HepG2 (cell line): ENCODE measurements at regions not wholly inside any gene's neighbourhood (a gene's known extent, or its start where the extent isn't known, plus 50 kb on each side); places are given as distances from the start of the nearest gene placed in this dataset.

Source experiments
- ATAC-seq: fragments of 200-7000 bp; cut with Tn5 transposase; 3 replicates; pipeline ENCODE4 v1.9.1; 2020; ENCODE audit warnings: mild to moderate bottlenecking, moderate library complexity
- BruUV-seq: library from RNA; stranded (reverse); fragments of 400-500 nt; replicated peaks from 2 replicates; lab custom pipeline; 2021; lab: Mats Ljungman, UMichigan
- CTCF ChIA-PET: fragments of 300-600 bp; formaldehyde crosslinking; extraction: SDS; loops from one replicate; lab custom pipeline; 2021; ENCODE audit warnings: low total read pairs, inconsistent platforms, low intra/inter-chr PET ratio; lab: Yijun Ruan, JAX
- POLR2A ChIA-PET: fragments of 350-600 bp; sonication (Branson Sonifier 250); formaldehyde crosslinking; loops from one replicate; lab custom pipeline; 2020; ENCODE audit warnings: antibody characterized with exemption, inconsistent platforms; lab: Yijun Ruan, JAX
- DNase-seq: peaks from one replicate; pipeline ENCODE4 v3.0.0-alpha.2; 2015; ENCODE audit warnings: low spot score
- FAIRE-seq: peaks from 3 replicates; lab custom pipeline; 2011; peaks lifted over from hg19 to GRCh38; lab: Jason Lieb, UNC
- H2AFZ ChIP-seq: one replicate; pipeline ENCODE4 v1.6.1; 2011; ENCODE audit warnings: low read length, inconsistent platforms
- H3K27ac ChIP-seq: fragments of 300-600 bp; 3 replicates; pipeline ENCODE4 v1.8.0; 2011; ENCODE audit warnings: mixed run types, mild to moderate bottlenecking, mixed read lengths, low read length, inconsistent platforms; ENCODE audit not compliant: insufficient read depth; ENCODE audit errors: extremely low read length
- H3K27me3 ChIP-seq, 2 experiments: fragments of 200-600 bp in 1 of 2; 2 replicates in 1 of 2; 3 replicates in 1 of 2; pipeline versions ENCODE4 v1.6.0 to v1.8.0; 2011; ENCODE audit warnings: low read length in 2 of 2, mild to moderate bottlenecking in 2 of 2, moderate library complexity in 2 of 2, inconsistent platforms in 1 of 2; ENCODE audit not compliant: insufficient read depth in 2 of 2, control insufficient read depth in 1 of 2
- H3K36me3 ChIP-seq, 2 experiments: fragments of 200-600 bp in 1 of 2; replicated peaks in 1 of 2; 2 replicates in 1 of 2; 3 replicates in 1 of 2; pipeline versions ENCODE4 v1.5.1 to v1.8.0; 2011; ENCODE audit warnings: low read length in 2 of 2, inconsistent platforms in 1 of 2; ENCODE audit not compliant: insufficient read depth in 2 of 2, control insufficient read depth in 1 of 2
- H3K4me1 ChIP-seq: 2 replicates; pipeline ENCODE4 v1.5.1; 2012; ENCODE audit warnings: low read length, inconsistent platforms; ENCODE audit not compliant: insufficient read depth
- H3K4me2 ChIP-seq: 2 replicates; pipeline ENCODE4 v1.6.0; 2011; ENCODE audit warnings: low read depth, low read length, inconsistent platforms
- H3K4me3 ChIP-seq, 3 experiments: fragments of 200-600 bp in 1 of 3; sonication (generic), shearing (Covaris generic) in 1 of 3; replicated peaks in 1 of 3; 2 replicates each; pipeline ENCODE4 v1.5.1; 2011 to 2016; ENCODE audit warnings: low read length in 3 of 3, inconsistent platforms in 2 of 3, low read depth in 2 of 3, mild to moderate bottlenecking in 2 of 3, control low read depth in 1 of 3, mixed read lengths in 1 of 3; ENCODE audit not compliant: insufficient read depth in 1 of 3
- H3K79me2 ChIP-seq: one replicate; pipeline ENCODE4 v1.6.1; 2011; ENCODE audit warnings: low read length, inconsistent platforms; ENCODE audit not compliant: insufficient read depth
- H3K9ac ChIP-seq: 2 replicates; pipeline ENCODE4 v1.6.0; 2011; ENCODE audit warnings: mild to moderate bottlenecking, low read depth, low read length, inconsistent platforms; ENCODE audit not compliant: insufficient read depth
- H3K9me3 ChIP-seq: 2 replicates; pipeline ENCODE4 v1.5.1; 2012; ENCODE audit warnings: mild to moderate bottlenecking, low read length
- H4K20me1 ChIP-seq: 2 replicates; pipeline ENCODE4 v1.6.0; 2011; ENCODE audit warnings: inconsistent platforms, mild to moderate bottlenecking, low read length, moderate library complexity; ENCODE audit not compliant: insufficient read depth
- ATF7-NPFF ChIP-seq: sonication (generic); formaldehyde crosslinking; IDR thresholded peaks from 2 replicates; pipeline ENCODE4 v1.8.1; 2023; ENCODE audit warnings: mild to moderate bottlenecking, low read depth, missing genetic modification reagents, moderate library complexity
- EHMT2 ChIP-seq: fragments of 200-600 bp; sonication (generic); IDR thresholded peaks from 2 replicates; pipeline ENCODE4 v1.7.0; 2017; ENCODE audit warnings: antibody characterized with exemption, low read depth, low read length, borderline replicate concordance
- KMT2A ChIP-seq: sonication (generic); formaldehyde crosslinking; IDR thresholded peaks from 2 replicates; pipeline ENCODE4 v1.4.0; 2020; ENCODE audit warnings: missing genetic modification reagents
- PAWR ChIP-seq: sonication (generic); formaldehyde crosslinking; IDR thresholded peaks from 2 replicates; pipeline ENCODE4 v1.4.0; 2020; ENCODE audit warnings: missing genetic modification reagents, mild to moderate bottlenecking, borderline replicate concordance
- ZBTB37 ChIP-seq: sonication (generic); formaldehyde crosslinking; IDR thresholded peaks from 2 replicates; pipeline ENCODE4 v1.4.0; 2020; ENCODE audit warnings: mild to moderate bottlenecking, missing genetic modification reagents
- ZNF24 ChIP-seq: fragments of 450-650 bp; IDR thresholded peaks from 2 replicates; pipeline ENCODE4 v1.6.1; 2017; ENCODE audit warnings: antibody characterized with exemption, mild to moderate bottlenecking
- ZNF414 ChIP-seq: sonication (generic); formaldehyde crosslinking; IDR thresholded peaks from 2 replicates; pipeline ENCODE4 v1.5.0; 2020; ENCODE audit warnings: missing genetic modification reagents
- ZNF549 ChIP-seq: sonication (generic); formaldehyde crosslinking; IDR thresholded peaks from 2 replicates; pipeline ENCODE4 v1.5.0; 2020; ENCODE audit warnings: missing genetic modification reagents
- WGBS: methylation state at CpG from one replicate; pipeline ENCODE4 v1.1.6; 2017; ENCODE audit warnings: low lambda C conversion rate; 5-methylcytosine and 5-hydroxymethylcytosine counted together
- in situ Hi-C: cut with HindIII; loops from 2 replicates; pipeline ENCODE4 v1.10.0; 2017; ENCODE audit warnings: low pct_unique_long_range_greater_than_20kb; ENCODE audit not compliant: extremely low pct_ligation_motif_present
- intact Hi-C: fragments of 100-400 bp; cut with micrococcal nuclease; formaldehyde crosslinking; loops from one replicate; pipeline ENCODE4 v1.10.0; 2022; ENCODE audit not compliant: unreplicated experiment
- TF ChIP-seq, protein P1 (sequence below): sonication (generic); formaldehyde crosslinking; IDR thresholded peaks from 2 replicates; pipeline ENCODE4 v1.5.0; 2020; ENCODE audit warnings: mild to moderate bottlenecking, missing genetic modification reagents

GRCh38 chr10:10901906-10902305 lies 115.8 kb upstream of the CELF2 start (continued):
- TF ChIP-seq, protein P1, sequence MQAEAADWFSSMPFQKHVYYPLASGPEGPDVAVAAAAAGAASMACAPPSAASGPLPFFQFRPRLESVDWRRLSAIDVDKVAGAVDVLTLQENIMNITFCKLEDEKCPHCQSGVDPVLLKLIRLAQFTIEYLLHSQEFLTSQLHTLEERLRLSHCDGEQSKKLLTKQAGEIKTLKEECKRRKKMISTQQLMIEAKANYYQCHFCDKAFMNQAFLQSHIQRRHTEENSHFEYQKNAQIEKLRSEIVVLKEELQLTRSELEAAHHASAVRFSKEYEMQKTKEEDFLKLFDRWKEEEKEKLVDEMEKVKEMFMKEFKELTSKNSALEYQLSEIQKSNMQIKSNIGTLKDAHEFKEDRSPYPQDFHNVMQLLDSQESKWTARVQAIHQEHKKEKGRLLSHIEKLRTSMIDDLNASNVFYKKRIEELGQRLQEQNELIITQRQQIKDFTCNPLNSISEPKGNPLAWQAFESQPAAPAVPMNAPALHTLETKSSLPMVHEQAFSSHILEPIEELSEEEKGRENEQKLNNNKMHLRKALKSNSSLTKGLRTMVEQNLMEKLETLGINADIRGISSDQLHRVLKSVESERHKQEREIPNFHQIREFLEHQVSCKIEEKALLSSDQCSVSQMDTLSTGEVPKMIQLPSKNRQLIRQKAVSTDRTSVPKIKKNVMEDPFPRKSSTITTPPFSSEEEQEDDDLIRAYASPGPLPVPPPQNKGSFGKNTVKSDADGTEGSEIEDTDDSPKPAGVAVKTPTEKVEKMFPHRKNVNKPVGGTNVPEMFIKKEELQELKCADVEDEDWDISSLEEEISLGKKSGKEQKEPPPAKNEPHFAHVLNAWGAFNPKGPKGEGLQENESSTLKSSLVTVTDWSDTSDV (CRISPR knock-in tag): no peak
- no peak for TF ChIP-seq ZBTB37 (CRISPR knock-in tag)

- ChIA-PET POLR2A (no interaction called here), CTCF (no interaction called here)
- no peaks in the 10 kb centered on the region for H4K20me1 ChIP-seq
- no peak overlapping the region for H2AFZ ChIP-seq
- in situ Hi-C loops: no loop called here
- H3K9ac ChIP-seq: no peak overlapping the region
- 2% methylated on average over 2 of the region's 2 CpGs for WGBS
- no peaks in the 10 kb centered on the region for H3K79me2 ChIP-seq
- H3K4me3 ChIP-seq: no peak overlapping the region
- H3K36me3 ChIP-seq: no peaks in the 10 kb centered on the region
- BruUV-seq: no TSS peak
- H3K4me2 ChIP-seq: no peak overlapping the region
- no peak for DNase-seq
- no peaks in the 10 kb centered on the region for H3K9me3 ChIP-seq
- no peak for ATAC-seq
- H3K27me3 ChIP-seq: no peaks in the 10 kb centered on the region
- H3K27ac ChIP-seq: no peak overlapping the region
- intact Hi-C loops: no loop called here
- H3K4me1 ChIP-seq: no peaks in the 10 kb centered on the region
- no peak for FAIRE-seq
- no peak for TF ChIP-seq EHMT2
- no peak for TF ChIP-seq ZNF24
- TF ChIP-seq, protein P1 (CRISPR knock-in tag): no peak
- TF ChIP-seq ZNF414 (CRISPR knock-in tag): no peak
- no peak for TF ChIP-seq KMT2A (CRISPR knock-in tag)
- no peak for TF ChIP-seq ATF7-NPFF (CRISPR knock-in tag)
- TF ChIP-seq PAWR (CRISPR knock-in tag): no peak
- TF ChIP-seq ZNF549 (CRISPR knock-in tag): no peak
- TF ChIP-seq, all 625 proteins: peak for 0
Observed at GRCh38 chr10:10902951-10903350, 114.7 kb upstream of the CELF2 start.
